ENCODE measurements at regions not wholly inside any gene's neighbourhood (a gene's known extent, or its start where the extent isn't known, plus 50 kb on each side); places are given as distances from the start of the nearest gene placed in this dataset.

DNA sequence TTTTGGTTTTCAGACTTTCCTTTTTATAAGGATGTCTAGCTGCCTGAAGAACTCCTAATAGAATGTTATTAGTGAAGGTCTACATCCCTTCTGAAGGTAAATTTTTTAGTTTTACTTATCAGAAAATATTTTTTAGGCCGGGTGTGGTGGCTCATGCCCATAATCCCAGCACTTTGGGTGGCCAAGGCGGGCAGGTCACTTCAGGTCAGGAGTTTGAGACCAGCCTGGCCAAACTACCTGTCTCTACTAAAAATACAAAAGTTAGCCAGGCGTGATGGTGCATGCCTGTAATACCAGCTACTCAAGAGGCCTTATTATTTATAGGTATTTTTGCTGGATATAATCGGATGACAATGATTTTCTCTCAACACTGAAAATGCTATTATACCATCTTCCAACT lies 181.9 kb upstream of the KCNK2 start:
- no peak for TF ChIP-seq CTCF (IDR thresholded peaks at IDR 0.05; ENCODE audit: extremely low read depth, insufficient read depth, missing control alignments)
- DNase-seq (ENCODE audit: low spot score) = no peak
- in situ Hi-C loops (cut with MboI; ENCODE audit: low pct_unique_long_range_greater_than_20kb, low sequenced_read_pairs, unreplicated experiment) = no loop called here

GRCh38 chr1:214901718-214902117 lies 180.8 kb upstream of the KCNK2 start:
- in situ Hi-C loops (cut with MboI; ENCODE audit: low pct_unique_long_range_greater_than_20kb, low sequenced_read_pairs, unreplicated experiment) = no loop called here
- DNase-seq (ENCODE audit: low spot score) = no peak

GRCh38 chr1:214902636-214903320 lies 179.8 kb upstream of the KCNK2 start:
- no peak for TF ChIP-seq CTCF (IDR thresholded peaks at IDR 0.05; ENCODE audit: extremely low read depth, insufficient read depth, missing control alignments)
- no peak for DNase-seq (ENCODE audit: low spot score)
- in situ Hi-C loops (cut with MboI; ENCODE audit: low pct_unique_long_range_greater_than_20kb, low sequenced_read_pairs, unreplicated experiment) = no loop called here

More at GRCh38 chr1:214901718-214902117, 180.8 kb upstream of the KCNK2 start:
- no peak for TF ChIP-seq CTCF (IDR thresholded peaks at IDR 0.05; ENCODE audit: extremely low read depth, insufficient read depth, missing control alignments)

- no peak for TF ChIP-seq CTCF (IDR thresholded peaks at IDR 0.05; ENCODE audit: extremely low read depth, insufficient read depth, missing control alignments)
- in situ Hi-C loops (cut with MboI; ENCODE audit: low pct_unique_long_range_greater_than_20kb, low sequenced_read_pairs, unreplicated experiment) = no loop called here
- no peak for DNase-seq (ENCODE audit: low spot score)
Measured at GRCh38 chr1:214912127-214912526, 170.4 kb upstream of the KCNK2 start.

DNA sequence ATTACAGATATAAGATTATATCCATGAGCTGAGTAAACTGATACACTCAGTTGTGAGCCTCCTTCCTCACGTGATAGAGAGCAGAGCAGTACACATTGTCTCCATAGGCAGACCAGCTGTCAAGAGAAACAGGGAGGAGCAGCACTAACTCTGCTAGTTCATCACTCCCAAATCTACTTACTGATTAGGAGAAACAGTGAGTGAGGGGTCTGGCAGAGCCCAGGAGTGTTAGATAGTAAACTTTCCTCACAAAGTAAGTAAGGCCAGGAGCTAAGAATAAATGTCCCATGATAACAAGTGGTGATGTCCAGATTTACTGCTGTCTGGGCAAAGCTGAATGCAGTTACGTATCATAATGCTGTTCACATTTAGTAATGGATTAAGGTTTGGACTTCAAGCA lies 168.6 kb upstream of the KCNK2 start:
- no peak for DNase-seq (ENCODE audit: low spot score)
- in situ Hi-C loops (cut with MboI; ENCODE audit: low pct_unique_long_range_greater_than_20kb, low sequenced_read_pairs, unreplicated experiment) = no loop called here
- no peak for TF ChIP-seq CTCF (IDR thresholded peaks at IDR 0.05; ENCODE audit: extremely low read depth, insufficient read depth, missing control alignments)

DNA sequence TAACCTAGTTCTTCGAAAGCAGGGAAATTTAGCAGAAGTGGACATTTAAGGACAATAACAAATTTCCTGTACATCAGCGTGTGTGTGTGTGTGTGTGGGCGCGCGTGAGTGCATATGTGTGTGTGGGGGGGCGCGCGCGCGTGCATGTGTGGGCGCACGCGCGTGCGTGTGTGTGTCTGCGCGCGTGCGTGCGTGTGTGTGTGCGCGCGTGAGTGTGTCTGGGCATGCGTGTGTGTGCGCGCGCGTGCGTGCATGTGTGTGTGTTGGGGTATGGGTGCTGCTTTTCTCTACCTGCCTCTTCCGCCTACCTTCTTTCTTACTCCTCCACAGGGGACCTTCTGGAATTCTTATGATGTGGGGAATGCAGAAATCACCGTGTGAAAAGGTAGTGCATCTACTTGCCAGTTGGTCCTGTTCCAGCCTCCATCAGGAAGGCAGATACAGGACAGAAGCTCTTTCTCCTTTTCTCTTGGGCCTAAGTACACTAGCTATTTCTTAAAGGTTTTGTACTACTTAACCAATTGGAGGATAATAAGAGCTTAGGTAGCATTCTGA lies 165.4 kb upstream of the KCNK2 start:
- in situ Hi-C loops (cut with MboI; ENCODE audit: low pct_unique_long_range_greater_than_20kb, low sequenced_read_pairs, unreplicated experiment) = no loop called here
- TF ChIP-seq CTCF (IDR thresholded peaks at IDR 0.05; ENCODE audit: extremely low read depth, insufficient read depth, missing control alignments) = no peak
- no peak for DNase-seq (ENCODE audit: low spot score)
